ENCODE measurements at regions not wholly inside any gene's neighbourhood (a gene's known extent, or its start where the extent isn't known, plus 50 kb on each side); places are given as distances from the start of the nearest gene placed in this dataset.

DNA sequence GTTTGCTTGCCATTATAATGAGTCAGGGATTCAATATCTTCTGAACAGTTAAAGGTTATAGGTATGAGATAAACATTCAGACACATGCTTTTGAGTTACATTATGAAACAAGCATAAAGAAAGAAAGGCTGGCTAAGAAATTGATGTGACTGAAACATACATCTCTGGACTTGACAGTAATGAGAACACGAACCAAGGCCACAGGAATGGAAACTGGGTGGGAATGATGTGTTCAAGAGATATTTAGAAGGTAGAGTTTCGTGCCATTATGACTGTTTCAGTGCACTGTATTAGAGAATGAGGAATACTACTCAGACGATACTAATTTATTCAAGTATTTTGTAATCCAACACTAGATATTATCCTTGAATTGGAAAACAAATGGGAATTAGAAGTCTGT lies 332.1 kb upstream of the MAGI2 start:
- H3K4me3 ChIP-seq (ENCODE audit: control extremely low read depth in 1 of 5, extremely low read depth in 1 of 5, insufficient read depth in 1 of 5, low read depth in 2 of 5, low read length in 4 of 5): no peak overlapping the region
- no peak overlapping the region for H3K4me2 ChIP-seq (replicated peaks; ENCODE audit: low read depth, low read length, poor library complexity, severe bottlenecking)
- H3K27ac Mint-ChIP-seq: no peak overlapping the region
- no peak overlapping the region for H3K4me3 Mint-ChIP-seq
- no peak for TF ChIP-seq CTCF (IDR thresholded peaks at IDR 0.05)
- no peak for TF ChIP-seq EZH2 (IDR thresholded peaks at IDR 0.05; ENCODE audit: borderline replicate concordance, insufficient read depth, low read depth, low read length, poor library complexity, severe bottlenecking)
- H3K4me1 Mint-ChIP-seq: no peaks in the 10 kb centered on the region
- no peaks in the 10 kb centered on the region for H3K27me3 Mint-ChIP-seq
- DNase-seq: no peak
- intact Hi-C loops (cut with micrococcal nuclease): no loop called here
- H3K9me3 Mint-ChIP-seq (ENCODE audit: insufficient read depth): peaks cover 5% of the 10 kb centered on the region
- no peak overlapping the region for H2AFZ ChIP-seq (ENCODE audit: insufficient read depth, low read depth, low read length, poor library complexity, severe bottlenecking)
- no peaks in the 10 kb centered on the region for H3K27me3 ChIP-seq (replicated peaks in 1 of 4; ENCODE audit: control extremely low read depth in 1 of 4, control insufficient read depth in 3 of 4, insufficient read depth in 4 of 4, low read length in 3 of 4)
- no peak for ATAC-seq (ENCODE audit: low read depth)
- H3K9ac ChIP-seq (ENCODE audit: low read length): no peak overlapping the region
- no peaks in the 10 kb centered on the region for H3K9me3 ChIP-seq (ENCODE audit: control extremely low read depth in 1 of 3, control insufficient read depth in 2 of 3, insufficient read depth in 1 of 3, low read length in 2 of 3)
- no peak overlapping the region for H3K27ac ChIP-seq (ENCODE audit: low read length in 2 of 2)
- H4K20me1 ChIP-seq (ENCODE audit: control insufficient read depth, insufficient read depth, low read length, poor library complexity, severe bottlenecking): no peaks in the 10 kb centered on the region
- H3K4me1 ChIP-seq (ENCODE audit: control insufficient read depth in 2 of 2, insufficient read depth in 2 of 2, low read length in 2 of 2): no peaks in the 10 kb centered on the region
- ChIA-PET POLR2A (no interaction called here), CTCF (no interaction called here)
- 50% methylated on average over 1 of the region's 3 CpGs for WGBS (ENCODE audit: insufficient coverage)
- no peaks in the 10 kb centered on the region for H3K36me3 ChIP-seq (replicated peaks in 1 of 2; ENCODE audit: control extremely low read depth in 1 of 2, control insufficient read depth in 1 of 2, extremely low read depth in 1 of 2, insufficient read depth in 2 of 2, low read length in 1 of 2)
- H3K79me2 ChIP-seq (ENCODE audit: control insufficient read depth, insufficient read depth, low read length): no peaks in the 10 kb centered on the region

GRCh38 chr7:79782906-79783305 lies 329.4 kb upstream of the MAGI2 start:
- TF ChIP-seq CTCF (IDR thresholded peaks at IDR 0.05) (no peak), EZH2 (IDR thresholded peaks at IDR 0.05; ENCODE audit: borderline replicate concordance, insufficient read depth, low read depth, low read length, poor library complexity, severe bottlenecking) (no peak)
- H3K27ac ChIP-seq (ENCODE audit: low read length in 2 of 2): no peak overlapping the region
- H3K4me3 ChIP-seq (ENCODE audit: control extremely low read depth in 1 of 5, extremely low read depth in 1 of 5, insufficient read depth in 1 of 5, low read depth in 2 of 5, low read length in 4 of 5): no peak overlapping the region
- H3K9me3 Mint-ChIP-seq (ENCODE audit: insufficient read depth): peaks cover 7% of the 10 kb centered on the region
- no peak for DNase-seq
- H3K27me3 Mint-ChIP-seq: no peaks in the 10 kb centered on the region
- no peaks in the 10 kb centered on the region for H3K36me3 ChIP-seq (replicated peaks in 1 of 2; ENCODE audit: control extremely low read depth in 1 of 2, control insufficient read depth in 1 of 2, extremely low read depth in 1 of 2, insufficient read depth in 2 of 2, low read length in 1 of 2)
- CTCF ChIA-PET: no interaction called here
- no peak overlapping the region for H3K27ac Mint-ChIP-seq
- H3K9ac ChIP-seq (ENCODE audit: low read length): no peak overlapping the region
- H3K4me1 ChIP-seq (ENCODE audit: control insufficient read depth in 2 of 2, insufficient read depth in 2 of 2, low read length in 2 of 2): no peaks in the 10 kb centered on the region
- no peak overlapping the region for H2AFZ ChIP-seq (ENCODE audit: insufficient read depth, low read depth, low read length, poor library complexity, severe bottlenecking)
- POLR2A ChIA-PET: no interaction called here
- H3K79me2 ChIP-seq (ENCODE audit: control insufficient read depth, insufficient read depth, low read length): no peaks in the 10 kb centered on the region
- no peaks in the 10 kb centered on the region for H3K27me3 ChIP-seq (replicated peaks in 1 of 4; ENCODE audit: control extremely low read depth in 1 of 4, control insufficient read depth in 3 of 4, insufficient read depth in 4 of 4, low read length in 3 of 4)
- no peaks in the 10 kb centered on the region for H4K20me1 ChIP-seq (ENCODE audit: control insufficient read depth, insufficient read depth, low read length, poor library complexity, severe bottlenecking)
- H3K9me3 ChIP-seq (ENCODE audit: control extremely low read depth in 1 of 3, control insufficient read depth in 2 of 3, insufficient read depth in 1 of 3, low read length in 2 of 3): peaks cover 0 to 2% (median 0%) of the 10 kb centered on the region in 3 donors
- H3K4me2 ChIP-seq (replicated peaks; ENCODE audit: low read depth, low read length, poor library complexity, severe bottlenecking): no peak overlapping the region
- no peak overlapping the region for H3K4me3 Mint-ChIP-seq
- no peaks in the 10 kb centered on the region for H3K4me1 Mint-ChIP-seq
- intact Hi-C loops (cut with micrococcal nuclease): no loop called here
- ATAC-seq (ENCODE audit: low read depth): no peak

All from B cell (primary cell).